ENCODE measurements at regions not wholly inside any gene's neighbourhood (a gene's known extent, or its start where the extent isn't known, plus 50 kb on each side); places are given as distances from the start of the nearest gene placed in this dataset.
"Not testable (repeated sequence)": the region's sequence is repeated elsewhere in the genome, so short reads cannot be mapped to it uniquely, and the experiment has no call there.

DNA sequence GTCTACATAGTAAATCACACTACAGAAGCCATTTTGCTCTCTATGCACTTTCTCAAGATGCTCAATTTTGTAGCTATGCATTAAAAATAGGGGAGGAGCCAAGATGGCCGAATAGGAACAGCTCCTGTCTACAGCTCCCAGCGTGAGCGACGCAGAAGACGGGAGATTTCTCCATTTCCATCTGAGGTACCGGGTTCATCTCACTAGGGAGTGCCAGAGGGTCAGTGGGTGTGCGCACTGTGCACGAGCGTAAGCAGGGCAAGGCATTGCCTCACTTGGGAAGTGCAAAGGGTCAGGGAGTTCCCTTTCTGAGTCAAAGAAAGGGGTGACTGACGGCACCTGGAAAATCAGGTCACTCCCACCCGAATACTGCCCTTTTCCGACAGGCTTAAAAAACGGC, 699.8 kb downstream of the XPNPEP1 start:
- TF ChIP-seq, protein P1, sequence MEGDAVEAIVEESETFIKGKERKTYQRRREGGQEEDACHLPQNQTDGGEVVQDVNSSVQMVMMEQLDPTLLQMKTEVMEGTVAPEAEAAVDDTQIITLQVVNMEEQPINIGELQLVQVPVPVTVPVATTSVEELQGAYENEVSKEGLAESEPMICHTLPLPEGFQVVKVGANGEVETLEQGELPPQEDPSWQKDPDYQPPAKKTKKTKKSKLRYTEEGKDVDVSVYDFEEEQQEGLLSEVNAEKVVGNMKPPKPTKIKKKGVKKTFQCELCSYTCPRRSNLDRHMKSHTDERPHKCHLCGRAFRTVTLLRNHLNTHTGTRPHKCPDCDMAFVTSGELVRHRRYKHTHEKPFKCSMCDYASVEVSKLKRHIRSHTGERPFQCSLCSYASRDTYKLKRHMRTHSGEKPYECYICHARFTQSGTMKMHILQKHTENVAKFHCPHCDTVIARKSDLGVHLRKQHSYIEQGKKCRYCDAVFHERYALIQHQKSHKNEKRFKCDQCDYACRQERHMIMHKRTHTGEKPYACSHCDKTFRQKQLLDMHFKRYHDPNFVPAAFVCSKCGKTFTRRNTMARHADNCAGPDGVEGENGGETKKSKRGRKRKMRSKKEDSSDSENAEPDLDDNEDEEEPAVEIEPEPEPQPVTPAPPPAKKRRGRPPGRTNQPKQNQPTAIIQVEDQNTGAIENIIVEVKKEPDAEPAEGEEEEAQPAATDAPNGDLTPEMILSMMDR (IDR thresholded peaks at IDR 0.05) = not testable (repeated sequence)
- TF ChIP-seq TCF7L2 (IDR thresholded peaks at IDR 0.05; ENCODE audit: low read depth, low read length); POLR2AphosphoS5 (IDR thresholded peaks at IDR 0.05; ENCODE audit: low read depth, low read length); SIN3A (IDR thresholded peaks at IDR 0.05; ENCODE audit: borderline replicate concordance, insufficient read depth, low read depth, low read length): not testable (repeated sequence)
- TF ChIP-seq, protein P2, sequence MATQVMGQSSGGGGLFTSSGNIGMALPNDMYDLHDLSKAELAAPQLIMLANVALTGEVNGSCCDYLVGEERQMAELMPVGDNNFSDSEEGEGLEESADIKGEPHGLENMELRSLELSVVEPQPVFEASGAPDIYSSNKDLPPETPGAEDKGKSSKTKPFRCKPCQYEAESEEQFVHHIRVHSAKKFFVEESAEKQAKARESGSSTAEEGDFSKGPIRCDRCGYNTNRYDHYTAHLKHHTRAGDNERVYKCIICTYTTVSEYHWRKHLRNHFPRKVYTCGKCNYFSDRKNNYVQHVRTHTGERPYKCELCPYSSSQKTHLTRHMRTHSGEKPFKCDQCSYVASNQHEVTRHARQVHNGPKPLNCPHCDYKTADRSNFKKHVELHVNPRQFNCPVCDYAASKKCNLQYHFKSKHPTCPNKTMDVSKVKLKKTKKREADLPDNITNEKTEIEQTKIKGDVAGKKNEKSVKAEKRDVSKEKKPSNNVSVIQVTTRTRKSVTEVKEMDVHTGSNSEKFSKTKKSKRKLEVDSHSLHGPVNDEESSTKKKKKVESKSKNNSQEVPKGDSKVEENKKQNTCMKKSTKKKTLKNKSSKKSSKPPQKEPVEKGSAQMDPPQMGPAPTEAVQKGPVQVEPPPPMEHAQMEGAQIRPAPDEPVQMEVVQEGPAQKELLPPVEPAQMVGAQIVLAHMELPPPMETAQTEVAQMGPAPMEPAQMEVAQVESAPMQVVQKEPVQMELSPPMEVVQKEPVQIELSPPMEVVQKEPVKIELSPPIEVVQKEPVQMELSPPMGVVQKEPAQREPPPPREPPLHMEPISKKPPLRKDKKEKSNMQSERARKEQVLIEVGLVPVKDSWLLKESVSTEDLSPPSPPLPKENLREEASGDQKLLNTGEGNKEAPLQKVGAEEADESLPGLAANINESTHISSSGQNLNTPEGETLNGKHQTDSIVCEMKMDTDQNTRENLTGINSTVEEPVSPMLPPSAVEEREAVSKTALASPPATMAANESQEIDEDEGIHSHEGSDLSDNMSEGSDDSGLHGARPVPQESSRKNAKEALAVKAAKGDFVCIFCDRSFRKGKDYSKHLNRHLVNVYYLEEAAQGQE (IDR thresholded peaks at IDR 0.05; ENCODE audit: insufficient read depth in 1 of 2, low read depth in 2 of 2, low read length in 1 of 2) = not testable (repeated sequence)

All from Panc1 (cell line).